MM.1S (cell line): ENCODE measurements at regions not wholly inside any gene's neighbourhood (a gene's known extent, or its start where the extent isn't known, plus 50 kb on each side); places are given as distances from the start of the nearest gene placed in this dataset.
A peak's percentile ranks its signal among the peaks of the same experiment; 100 is the strongest.

ENCODE experiments used
- DNase-seq: peaks from one replicate; pipeline ENCODE4 v3.0.0-alpha.2; 2015
- H2AFZ ChIP-seq: fragments of 300-600 bp; sonication (generic); 2 replicates; pipeline ENCODE4 v1.6.0; 2016; ENCODE audit warnings: antibody characterized with exemption, low read length
- H3F3A ChIP-seq: fragments of 300-600 bp; sonication (generic); 2 replicates; pipeline ENCODE4 v1.6.1; 2016; ENCODE audit warnings: mild to moderate bottlenecking, antibody characterized with exemption, low read length, moderate library complexity, mixed read lengths; ENCODE audit not compliant: insufficient read depth
- H3K27ac ChIP-seq: fragments of 300-600 bp; sonication (generic); 2 replicates; pipeline ENCODE4 v1.5.1; 2016; ENCODE audit warnings: mild to moderate bottlenecking, low read length
- H3K27me3 ChIP-seq: fragments of 300-600 bp; sonication (generic); replicated peaks from 2 replicates; pipeline ENCODE4 v1.6.0; 2016; ENCODE audit warnings: low read length; ENCODE audit not compliant: insufficient read depth
- H3K36me3 ChIP-seq: fragments of 300-600 bp; sonication (generic); replicated peaks from 2 replicates; pipeline ENCODE4 v1.6.1; 2016; ENCODE audit warnings: mild to moderate bottlenecking, low read length, mixed read lengths; ENCODE audit not compliant: insufficient read depth
- H3K4me1 ChIP-seq: fragments of 300-600 bp; sonication (generic); 2 replicates; pipeline ENCODE4 v1.6.1; 2016; ENCODE audit warnings: low read length, mixed read lengths
- H3K4me2 ChIP-seq: fragments of 300-600 bp; sonication (generic); 2 replicates; pipeline ENCODE4 v1.6.0; 2016; ENCODE audit warnings: low read depth, low read length
- H3K4me3 ChIP-seq: fragments of 300-600 bp; sonication (generic); 2 replicates; pipeline ENCODE4 v1.5.1; 2016; ENCODE audit warnings: low read length, mixed read lengths
- H3K79me2 ChIP-seq: fragments of 300-600 bp; sonication (generic); 2 replicates; pipeline ENCODE4 v1.6.1; 2016; ENCODE audit warnings: mixed run types, low read length, mixed read lengths
- H3K9ac ChIP-seq: fragments of 300-600 bp; sonication (generic); 2 replicates; pipeline ENCODE4 v1.6.1; 2016; ENCODE audit warnings: low read length, mixed read lengths
- H3K9me2 ChIP-seq: fragments of 300-600 bp; sonication (generic); replicated peaks from 2 replicates; pipeline ENCODE4 v1.6.1; 2016; ENCODE audit warnings: mild to moderate bottlenecking, low read length, mixed read lengths; ENCODE audit not compliant: insufficient read depth
- H3K9me3 ChIP-seq: fragments of 300-600 bp; sonication (generic); replicated peaks from 2 replicates; pipeline ENCODE4 v1.6.1; 2016; ENCODE audit warnings: mild to moderate bottlenecking, low read length, mixed read lengths; ENCODE audit not compliant: insufficient read depth
- H4K20me1 ChIP-seq: fragments of 300-600 bp; sonication (generic); 2 replicates; pipeline ENCODE4 v1.6.1; 2016; ENCODE audit warnings: mild to moderate bottlenecking, low read length, moderate library complexity, mixed read lengths; ENCODE audit not compliant: insufficient read depth
- EZH2 ChIP-seq: fragments of 300-600 bp; sonication (generic); optimal IDR thresholded peaks from 2 replicates; pipeline ENCODE3; 2017; ENCODE audit warnings: low read depth, mild to moderate bottlenecking, antibody characterized with exemption, low read length, mixed read lengths
- EZH2phosphoT487 ChIP-seq: fragments of 300-600 bp; sonication (generic); IDR thresholded peaks from 2 replicates; pipeline ENCODE4 v1.6.1; 2018; ENCODE audit warnings: antibody characterized with exemption, low read length
- TF ChIP-seq, protein P1 (sequence below): fragments of 300-600 bp; sonication (generic); IDR thresholded peaks from 2 replicates; pipeline ENCODE4 v1.5.1; 2016; ENCODE audit warnings: antibody characterized with exemption, low read length, mixed read lengths

DNA sequence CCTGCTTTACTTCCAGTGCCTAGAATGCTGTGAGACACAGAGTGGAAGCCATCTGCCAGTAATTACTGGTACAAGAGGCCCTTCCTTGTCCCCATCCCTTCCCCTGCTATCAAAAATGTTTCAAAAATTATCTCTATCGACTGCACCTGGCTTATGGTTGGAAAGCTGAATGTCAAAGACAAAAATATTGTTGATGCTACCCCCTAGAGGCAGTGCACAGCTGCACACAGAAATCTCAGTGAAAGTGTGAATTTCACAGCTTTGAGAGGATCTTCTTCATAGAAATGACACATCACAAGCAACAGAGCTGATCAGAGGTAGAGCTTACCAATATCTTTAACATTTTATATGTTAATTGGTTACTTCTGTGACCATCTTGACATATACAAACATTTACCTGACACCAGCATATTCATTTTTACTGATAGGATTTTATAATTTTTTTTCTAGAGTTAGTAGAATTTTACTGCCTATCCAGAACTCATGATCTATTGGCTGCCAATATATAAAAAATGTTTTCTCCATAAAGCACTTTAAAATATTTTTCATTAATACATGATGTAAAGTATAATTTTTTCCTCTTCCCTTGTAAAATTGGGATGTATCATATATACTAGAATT, 138.0 kb downstream of the AACS start:
- no peaks in the 10 kb centered on the region for H3K9me2 ChIP-seq
- DNase-seq = no peak
- H4K20me1 ChIP-seq = no peaks in the 10 kb centered on the region
- TF ChIP-seq EZH2phosphoT487 = no peak
- TF ChIP-seq, protein P1, sequence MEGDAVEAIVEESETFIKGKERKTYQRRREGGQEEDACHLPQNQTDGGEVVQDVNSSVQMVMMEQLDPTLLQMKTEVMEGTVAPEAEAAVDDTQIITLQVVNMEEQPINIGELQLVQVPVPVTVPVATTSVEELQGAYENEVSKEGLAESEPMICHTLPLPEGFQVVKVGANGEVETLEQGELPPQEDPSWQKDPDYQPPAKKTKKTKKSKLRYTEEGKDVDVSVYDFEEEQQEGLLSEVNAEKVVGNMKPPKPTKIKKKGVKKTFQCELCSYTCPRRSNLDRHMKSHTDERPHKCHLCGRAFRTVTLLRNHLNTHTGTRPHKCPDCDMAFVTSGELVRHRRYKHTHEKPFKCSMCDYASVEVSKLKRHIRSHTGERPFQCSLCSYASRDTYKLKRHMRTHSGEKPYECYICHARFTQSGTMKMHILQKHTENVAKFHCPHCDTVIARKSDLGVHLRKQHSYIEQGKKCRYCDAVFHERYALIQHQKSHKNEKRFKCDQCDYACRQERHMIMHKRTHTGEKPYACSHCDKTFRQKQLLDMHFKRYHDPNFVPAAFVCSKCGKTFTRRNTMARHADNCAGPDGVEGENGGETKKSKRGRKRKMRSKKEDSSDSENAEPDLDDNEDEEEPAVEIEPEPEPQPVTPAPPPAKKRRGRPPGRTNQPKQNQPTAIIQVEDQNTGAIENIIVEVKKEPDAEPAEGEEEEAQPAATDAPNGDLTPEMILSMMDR = peak; percentile 50
- no peaks in the 10 kb centered on the region for H3K9me3 ChIP-seq
- no peaks in the 10 kb centered on the region for H3F3A ChIP-seq
- no peak overlapping the region for H3K9ac ChIP-seq
- H3K4me2 ChIP-seq = no peak overlapping the region
- H3K79me2 ChIP-seq = no peaks in the 10 kb centered on the region
- H3K27me3 ChIP-seq = no peaks in the 10 kb centered on the region
- no peak overlapping the region for H3K4me3 ChIP-seq
- H3K36me3 ChIP-seq = no peaks in the 10 kb centered on the region
- H3K4me1 ChIP-seq = no peaks in the 10 kb centered on the region
- H2AFZ ChIP-seq = no peak overlapping the region
- no peak overlapping the region for H3K27ac ChIP-seq

- Histone ChIP-seq H3K4me1 (no peaks in the 10 kb centered on the region), H3K36me3 (no peaks in the 10 kb centered on the region), H4K20me1 (no peaks in the 10 kb centered on the region), H3K9ac (no peak overlapping the region), H3K27me3 (no peaks in the 10 kb centered on the region), H3K9me2 (no peaks in the 10 kb centered on the region), H3K9me3 (no peaks in the 10 kb centered on the region), H3K27ac (no peak overlapping the region), H3K4me2 (no peak overlapping the region), H3F3A (no peaks in the 10 kb centered on the region), H2AFZ (no peak overlapping the region), H3K4me3 (no peak overlapping the region), H3K79me2 (no peaks in the 10 kb centered on the region)
- DNase-seq = no peak
- TF ChIP-seq EZH2 = no peak
Observed at GRCh38 chr12:125205386-125205785, 140.2 kb downstream of the AACS start.

DNA sequence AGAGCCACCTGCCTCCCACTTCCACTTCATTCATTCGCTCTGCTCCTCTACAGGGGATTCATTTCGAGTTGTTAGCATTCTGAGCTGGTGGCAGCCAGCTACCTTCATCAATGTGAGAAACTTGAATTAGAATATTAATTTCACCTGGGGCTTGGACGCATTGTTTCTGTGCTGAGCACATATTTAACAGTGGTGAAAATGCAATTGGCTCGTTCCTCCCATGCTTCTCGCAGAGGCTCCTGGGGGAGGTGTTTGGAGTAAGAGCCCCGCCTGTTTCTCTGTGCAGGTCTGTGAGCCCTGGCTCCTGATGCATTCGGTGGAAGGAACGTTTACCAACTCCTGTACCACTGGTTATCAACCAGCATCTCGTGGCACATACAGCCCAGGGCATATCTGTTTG, 141.5 kb downstream of the AACS start:
- TF ChIP-seq EZH2 (no peak), EZH2phosphoT487 (no peak)
- TF ChIP-seq, protein P1 = no peak
- DNase-seq = no peak
- H3K36me3 ChIP-seq = no peaks in the 10 kb centered on the region
- no peaks in the 10 kb centered on the region for H3K9me3 ChIP-seq
- no peak overlapping the region for H3K4me3 ChIP-seq
- no peaks in the 10 kb centered on the region for H3K9me2 ChIP-seq
- H3K4me2 ChIP-seq = no peak overlapping the region
- no peaks in the 10 kb centered on the region for H4K20me1 ChIP-seq
- no peak overlapping the region for H3K27ac ChIP-seq
- H3K9ac ChIP-seq = no peak overlapping the region
- no peak overlapping the region for H2AFZ ChIP-seq
- H3K79me2 ChIP-seq = no peaks in the 10 kb centered on the region
- H3F3A ChIP-seq = no peaks in the 10 kb centered on the region
- H3K4me1 ChIP-seq = no peaks in the 10 kb centered on the region
- no peaks in the 10 kb centered on the region for H3K27me3 ChIP-seq

- H3K27ac ChIP-seq = no peak overlapping the region
- H4K20me1 ChIP-seq = no peaks in the 10 kb centered on the region
- no peaks in the 10 kb centered on the region for H3K9me2 ChIP-seq
- DNase-seq = no peak
- no peaks in the 10 kb centered on the region for H3K9me3 ChIP-seq
- no peaks in the 10 kb centered on the region for H3F3A ChIP-seq
- no peaks in the 10 kb centered on the region for H3K36me3 ChIP-seq
- H3K4me2 ChIP-seq = no peak overlapping the region
- H2AFZ ChIP-seq = no peak overlapping the region
- TF ChIP-seq EZH2phosphoT487 (no peak), EZH2 (no peak)
- TF ChIP-seq, protein P1 = no peak
- no peak overlapping the region for H3K4me3 ChIP-seq
- no peaks in the 10 kb centered on the region for H3K27me3 ChIP-seq
- no peaks in the 10 kb centered on the region for H3K4me1 ChIP-seq
- H3K9ac ChIP-seq = no peak overlapping the region
- no peaks in the 10 kb centered on the region for H3K79me2 ChIP-seq
Observed at GRCh38 chr12:125208334-125208733, 143.1 kb downstream of the AACS start.
